Stomach smooth muscle (tissue), 2 donors: ENCODE measurements at regions not wholly inside any gene's neighbourhood (a gene's known extent, or its start where the extent isn't known, plus 50 kb on each side); places are given as distances from the start of the nearest gene placed in this dataset.

ENCODE experiments used
- H3K27ac ChIP-seq: one replicate; pipeline ENCODE4 v1.7.0; 2013; ENCODE audit warnings: mild to moderate bottlenecking, low read length, inconsistent platforms
- H3K27me3 ChIP-seq, 2 donors: one replicate each; pipeline ENCODE4 v1.7.0; 2013; ENCODE audit warnings: low read length in 2 of 2; ENCODE audit not compliant: insufficient read depth in 2 of 2, control insufficient read depth in 1 of 2
- H3K36me3 ChIP-seq, 2 donors: one replicate each; pipeline ENCODE4 v1.7.0; 2013; ENCODE audit warnings: low read length in 2 of 2; ENCODE audit not compliant: control insufficient read depth in 2 of 2, insufficient read depth in 2 of 2
- H3K4me1 ChIP-seq: one replicate; pipeline ENCODE4 v1.7.0; 2013; ENCODE audit warnings: low read length; ENCODE audit not compliant: control insufficient read depth, insufficient read depth
- H3K4me3 ChIP-seq, 2 donors: one replicate each; pipeline ENCODE4 v1.7.0; 2013; ENCODE audit warnings: low read length in 2 of 2
- H3K9ac ChIP-seq, 2 donors: one replicate each; pipeline ENCODE4 v1.7.0; 2013; ENCODE audit warnings: low read length in 2 of 2, mild to moderate bottlenecking in 1 of 2
- H3K9me3 ChIP-seq, 2 donors: one replicate each; pipeline ENCODE4 v1.7.0; 2013; ENCODE audit warnings: low read length in 2 of 2; ENCODE audit not compliant: control insufficient read depth in 2 of 2
- donor health status: healthy.
- donor health status: Pancreatic carcinoma.

DNA sequence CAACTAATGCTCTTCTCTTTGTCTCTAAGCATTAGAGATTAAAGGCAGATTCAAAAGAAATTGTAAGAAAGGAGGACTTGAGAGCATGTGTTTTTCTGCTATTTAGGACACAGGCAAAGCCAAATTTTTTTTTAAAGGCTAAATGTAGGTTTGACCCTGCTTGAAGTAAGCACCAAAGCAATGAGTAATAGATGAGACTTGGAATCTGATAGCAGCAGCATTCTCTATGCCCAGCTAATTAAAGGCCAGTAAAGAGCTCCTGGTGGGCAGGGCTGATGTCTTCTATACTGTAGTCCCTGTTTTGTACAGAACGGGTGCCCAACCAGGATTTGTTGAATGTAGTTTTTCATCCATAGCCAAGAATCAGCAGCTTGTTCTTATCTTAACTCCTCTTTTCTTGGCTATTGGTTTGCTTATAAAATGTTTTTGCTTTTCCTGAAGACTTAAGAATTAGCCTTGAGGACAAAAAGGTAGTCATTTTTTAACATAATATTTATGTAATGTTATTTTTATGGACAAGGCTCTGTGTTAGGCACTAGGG is 179.6 kb downstream of the LMO4 start:
- no peaks in the 10 kb centered on the region for H3K36me3 ChIP-seq
- H3K27me3 ChIP-seq, result no peaks in the 10 kb centered on the region
- no peak overlapping the region for H3K4me3 ChIP-seq
- H3K4me1 ChIP-seq, result no peaks in the 10 kb centered on the region
- H3K9me3 ChIP-seq, result no peaks in the 10 kb centered on the region
- no peak overlapping the region for H3K27ac ChIP-seq
- no peak overlapping the region for H3K9ac ChIP-seq

GRCh38 chr1:87510540-87510939 is 181.9 kb downstream of the LMO4 start:
- Histone ChIP-seq H3K9ac (no peak overlapping the region), H3K27me3 (no peaks in the 10 kb centered on the region), H3K36me3 (no peaks in the 10 kb centered on the region), H3K4me3 (no peak overlapping the region), H3K4me1 (no peaks in the 10 kb centered on the region), H3K27ac (no peak overlapping the region), H3K9me3 (no peaks in the 10 kb centered on the region)

GRCh38 chr1:87511449-87511848 is 182.8 kb downstream of the LMO4 start:
- no peak overlapping the region for H3K9ac ChIP-seq
- peaks cover 4% of the 10 kb centered on the region for H3K4me1 ChIP-seq
- no peaks in the 10 kb centered on the region for H3K36me3 ChIP-seq
- H3K27ac ChIP-seq, result no peak overlapping the region
- H3K27me3 ChIP-seq, result no peaks in the 10 kb centered on the region
- no peaks in the 10 kb centered on the region for H3K9me3 ChIP-seq
- H3K4me3 ChIP-seq, result no peak overlapping the region

GRCh38 chr1:87512431-87512830 is 183.8 kb downstream of the LMO4 start:
- no peak overlapping the region for H3K27ac ChIP-seq
- peaks cover 4% of the 10 kb centered on the region for H3K4me1 ChIP-seq
- H3K9ac ChIP-seq, result no peak overlapping the region
- H3K4me3 ChIP-seq, result no peak overlapping the region
- no peaks in the 10 kb centered on the region for H3K36me3 ChIP-seq
- no peaks in the 10 kb centered on the region for H3K9me3 ChIP-seq
- no peaks in the 10 kb centered on the region for H3K27me3 ChIP-seq

GRCh38 chr1:87513255-87513654 is 184.6 kb downstream of the LMO4 start:
- H3K4me3 ChIP-seq, result no peak overlapping the region
- no peak overlapping the region for H3K27ac ChIP-seq
- H3K9ac ChIP-seq, result no peak overlapping the region
- no peaks in the 10 kb centered on the region for H3K27me3 ChIP-seq
- H3K36me3 ChIP-seq, result no peaks in the 10 kb centered on the region
- H3K4me1 ChIP-seq, result peaks cover 7% of the 10 kb centered on the region
- H3K9me3 ChIP-seq, result no peaks in the 10 kb centered on the region

- Histone ChIP-seq H3K36me3 (no peaks in the 10 kb centered on the region), H3K4me3 (no peak overlapping the region), H3K9ac (no peak overlapping the region), H3K27me3 (no peaks in the 10 kb centered on the region), H3K9me3 (no peaks in the 10 kb centered on the region), H3K4me1 (peaks cover 9% of the 10 kb centered on the region), H3K27ac (no peak overlapping the region)
These were observed 185.4 kb downstream of the LMO4 start for GRCh38 chr1:87513966-87514660.

- H3K27me3 ChIP-seq, result no peaks in the 10 kb centered on the region
- H3K27ac ChIP-seq, result no peak overlapping the region
- H3K4me1 ChIP-seq, result peaks cover 11% of the 10 kb centered on the region
- H3K4me3 ChIP-seq, result no peak overlapping the region
- H3K36me3 ChIP-seq, result no peaks in the 10 kb centered on the region
- no peak overlapping the region for H3K9ac ChIP-seq
- H3K9me3 ChIP-seq, result no peaks in the 10 kb centered on the region
These were observed 187.1 kb downstream of the LMO4 start for GRCh38 chr1:87515781-87516180.

- no peaks in the 10 kb centered on the region for H3K36me3 ChIP-seq
- H3K9me3 ChIP-seq, result no peaks in the 10 kb centered on the region
- H3K27me3 ChIP-seq, result no peaks in the 10 kb centered on the region
- H3K4me3 ChIP-seq, result no peak overlapping the region
- peaks cover 18% of the 10 kb centered on the region for H3K4me1 ChIP-seq
- H3K27ac ChIP-seq, result no peak overlapping the region
- no peak overlapping the region for H3K9ac ChIP-seq
These were observed 190.1 kb downstream of the LMO4 start for GRCh38 chr1:87518794-87519193.

GRCh38 chr1:87521452-87521851 is 192.8 kb downstream of the LMO4 start:
- Histone ChIP-seq H3K4me3 (no peak overlapping the region), H3K9me3 (no peaks in the 10 kb centered on the region), H3K4me1 (peaks cover 28% of the 10 kb centered on the region), H3K27me3 (no peaks in the 10 kb centered on the region), H3K36me3 (no peaks in the 10 kb centered on the region), H3K9ac (no peak overlapping the region), H3K27ac (no peak overlapping the region)

GRCh38 chr1:87523466-87523865 is 194.8 kb downstream of the LMO4 start:
- no peaks in the 10 kb centered on the region for H3K36me3 ChIP-seq

GRCh38 chr1:87524021-87524754 is 195.5 kb downstream of the LMO4 start:
- H3K9me3 ChIP-seq, result no peaks in the 10 kb centered on the region
- H3K27me3 ChIP-seq, result no peaks in the 10 kb centered on the region
- H3K9ac ChIP-seq, result peak overlapping the region in 1 of 2 donors; percentile 42
- no peaks in the 10 kb centered on the region for H3K36me3 ChIP-seq
- peak overlapping the region; percentile 84 for H3K27ac ChIP-seq
- peak overlapping the region in 1 of 2 donors; percentile 49 for H3K4me3 ChIP-seq
- H3K4me1 ChIP-seq, result peaks cover 23% of the 10 kb centered on the region

More at GRCh38 chr1:87523466-87523865, 194.8 kb downstream of the LMO4 start:
- H3K4me3 ChIP-seq, result peak overlapping the region in 1 of 2 donors; percentile 16
- peaks cover 25% of the 10 kb centered on the region for H3K4me1 ChIP-seq
- H3K9ac ChIP-seq, result peak overlapping the region in 1 of 2 donors; percentile 42
- H3K9me3 ChIP-seq, result no peaks in the 10 kb centered on the region
- H3K27me3 ChIP-seq, result no peaks in the 10 kb centered on the region
- H3K27ac ChIP-seq, result peak overlapping the region; percentile 84
